Hematopoietic multipotent progenitor cell treated with erythropoietin and hydrocortisone succinate and interleukin-3 and kit ligand, for 8 days (in vitro differentiated cells): ENCODE measurements at regions not wholly inside any gene's neighbourhood (a gene's known extent, or its start where the extent isn't known, plus 50 kb on each side); places are given as distances from the start of the nearest gene placed in this dataset.

Experiments
- DNase-seq: peaks from one replicate; pipeline ENCODE4 v3.0.0-alpha.2; 2015

DNA sequence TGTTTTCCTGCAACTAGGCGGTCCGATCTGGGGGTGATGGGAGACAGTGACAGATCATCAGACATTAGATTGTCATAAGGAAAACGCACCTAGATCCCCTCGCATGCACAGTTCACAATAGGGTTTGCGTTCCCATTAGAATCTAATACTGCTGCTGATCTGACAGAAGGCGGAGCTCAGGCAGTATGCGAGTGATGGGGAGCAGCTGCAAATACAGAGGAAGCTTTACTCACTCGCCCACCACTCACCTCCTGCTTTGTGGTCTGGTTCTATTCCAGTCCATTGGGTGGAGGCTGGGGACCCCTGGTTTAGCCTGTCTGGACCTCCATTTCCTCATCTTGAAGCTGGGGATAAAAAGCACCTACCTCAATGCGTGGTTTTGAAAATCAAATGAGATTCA is 437.5 kb upstream of the PROK2 start:
- DNase-seq = no peak

DNA sequence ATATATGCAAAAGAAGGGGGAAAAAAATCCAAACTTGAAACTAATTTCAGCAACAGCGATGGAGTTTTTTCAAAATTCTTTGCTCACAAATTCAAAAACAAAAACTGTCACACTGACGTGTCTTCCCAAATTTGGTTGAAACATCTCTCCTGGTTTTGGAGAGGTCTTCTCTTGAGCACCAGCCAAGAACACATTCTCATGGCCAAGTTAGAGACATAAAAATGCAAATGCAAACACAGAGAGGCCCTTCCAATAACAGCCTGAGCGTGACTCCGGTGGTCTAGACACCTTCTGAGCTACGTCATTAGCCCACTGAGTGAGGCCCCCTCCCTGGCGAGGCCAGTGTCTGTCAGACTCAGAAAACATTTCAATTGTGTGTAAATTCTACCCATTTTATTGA is 436.0 kb upstream of the PROK2 start:
- DNase-seq = no peak

DNA sequence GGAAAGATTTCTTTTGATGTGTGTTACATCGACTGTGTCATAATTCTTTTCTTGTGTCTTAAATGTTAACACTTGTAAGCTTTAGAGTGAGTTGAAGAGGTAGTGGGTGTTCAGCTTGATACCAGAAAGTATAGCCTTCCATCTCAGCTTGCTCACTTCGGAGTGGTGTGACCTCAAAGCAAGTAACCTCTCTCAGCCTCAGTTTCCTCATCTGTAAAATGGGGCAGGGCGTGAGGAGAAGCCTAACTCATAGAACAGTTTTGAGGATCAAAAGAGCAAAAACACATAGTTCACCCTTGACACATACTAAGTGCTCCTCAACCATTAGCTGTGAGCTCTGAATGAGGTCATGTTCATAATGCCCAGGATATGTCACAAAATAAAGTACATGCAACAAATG is 434.8 kb upstream of the PROK2 start:
- DNase-seq = no peak

DNA sequence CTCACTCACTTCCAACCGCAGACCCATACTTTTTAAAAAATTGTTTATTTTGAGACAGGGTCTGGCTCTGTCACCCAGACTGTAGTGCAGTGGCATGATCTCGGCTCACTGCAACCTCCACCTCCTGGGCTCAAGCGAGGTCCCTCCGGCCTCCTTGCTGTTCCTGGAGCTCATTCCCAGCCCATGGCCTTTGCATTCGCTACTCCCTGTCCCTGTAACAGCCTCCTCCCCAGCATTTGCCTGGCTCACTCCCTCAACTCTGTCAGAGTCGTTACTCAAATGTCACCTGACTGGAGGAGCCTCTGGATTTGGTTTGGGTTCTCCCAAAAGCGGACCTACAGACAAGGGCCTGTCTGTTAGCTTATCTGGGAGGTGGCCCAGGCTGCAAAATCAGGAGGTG is 432.6 kb upstream of the PROK2 start:
- DNase-seq = no peak

DNA sequence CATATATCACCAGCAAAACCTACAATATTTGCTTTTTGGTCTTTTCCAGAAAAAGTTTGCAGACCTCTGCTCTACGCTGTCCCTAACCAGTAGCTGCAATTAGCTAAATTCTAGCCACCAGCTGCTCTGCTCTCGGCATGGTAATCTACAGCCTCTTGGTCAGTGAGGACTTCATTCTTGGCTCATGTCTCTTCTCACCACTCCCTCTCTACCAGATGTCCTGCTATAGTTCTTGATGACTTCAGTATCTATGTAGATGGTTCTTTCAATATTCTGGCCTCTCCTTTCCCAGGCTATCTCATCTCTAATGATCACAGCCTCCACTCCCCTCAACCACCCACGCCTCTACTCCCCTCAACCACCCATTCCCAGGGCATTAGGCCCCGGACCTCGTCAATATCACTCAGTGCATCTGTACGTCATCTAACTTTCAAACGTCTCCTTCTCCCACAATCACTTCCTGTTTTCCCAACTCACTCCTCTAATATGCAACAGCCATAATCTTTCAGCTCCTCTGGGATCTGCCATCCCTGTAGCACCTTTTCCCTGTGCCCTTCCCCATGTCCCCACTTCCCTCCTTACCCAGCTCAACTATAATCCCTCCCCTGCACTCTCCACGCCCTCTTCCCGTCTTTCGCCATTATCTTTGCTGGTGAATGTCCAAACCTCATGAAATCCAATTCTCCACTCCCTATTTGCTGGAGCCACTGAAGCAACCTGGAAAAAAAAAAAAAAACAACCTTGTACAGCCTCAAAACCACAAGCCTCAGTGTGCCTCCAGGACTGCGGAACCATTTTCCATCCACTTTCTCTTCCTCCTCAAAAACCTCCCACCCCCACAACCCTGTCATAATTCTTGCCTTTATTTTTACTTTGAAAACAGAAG is 429.4 kb upstream of the PROK2 start:
- DNase-seq = no peak

DNA sequence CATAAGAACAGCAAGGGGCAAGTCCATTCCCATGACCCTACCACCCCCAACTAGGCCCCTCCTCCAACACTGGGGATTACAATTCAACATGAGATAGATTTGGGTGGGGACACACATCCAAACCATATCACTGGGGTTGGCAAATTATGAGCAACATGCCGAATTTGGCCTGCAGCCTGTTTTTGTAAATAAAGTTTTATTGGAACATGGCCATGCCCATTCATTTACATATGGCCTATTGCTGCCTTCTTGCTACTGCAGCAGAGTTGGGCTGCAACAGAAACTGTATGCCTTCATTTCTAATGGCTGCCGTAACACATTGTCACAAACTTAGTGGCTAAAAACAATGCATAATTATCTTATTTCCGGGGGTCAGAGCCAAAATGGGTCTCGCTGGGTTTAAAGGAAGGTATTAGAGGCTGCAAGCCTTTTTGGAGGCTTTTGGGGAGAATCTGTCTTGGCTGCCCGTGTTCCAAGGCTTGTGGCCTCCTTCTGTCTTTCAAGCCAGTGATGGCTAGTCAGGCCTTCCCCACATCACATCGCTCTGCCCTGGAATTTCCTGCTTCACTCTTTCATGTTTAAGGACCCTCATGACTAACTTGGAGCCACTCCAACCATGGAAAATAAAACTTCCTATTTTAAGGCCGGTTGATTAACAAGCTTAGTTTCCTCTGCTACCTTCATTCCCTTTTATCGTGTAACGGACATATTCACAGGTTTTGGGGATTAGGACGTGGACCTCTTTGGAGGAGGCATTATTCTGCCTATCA is 428.5 kb upstream of the PROK2 start:
- DNase-seq = no peak

DNA sequence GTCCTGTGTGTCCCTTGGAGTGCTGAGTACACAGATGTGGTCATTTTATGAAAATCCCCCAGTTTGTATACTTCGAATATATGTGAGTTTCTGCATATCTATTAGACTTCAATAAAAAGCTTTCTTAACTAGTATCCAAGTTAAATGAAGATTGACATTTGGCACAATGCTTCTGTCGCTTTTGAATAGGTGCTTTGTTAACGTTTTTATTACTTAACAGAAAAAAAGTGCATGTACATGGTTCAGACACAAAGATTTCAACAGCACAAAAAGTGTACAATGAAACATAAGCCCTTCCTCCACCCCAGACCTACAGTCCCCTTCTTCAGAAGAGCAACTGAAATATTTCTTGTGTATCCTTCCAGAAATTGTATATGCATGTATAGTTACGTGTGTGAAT is 427.4 kb upstream of the PROK2 start:
- DNase-seq = no peak

DNA sequence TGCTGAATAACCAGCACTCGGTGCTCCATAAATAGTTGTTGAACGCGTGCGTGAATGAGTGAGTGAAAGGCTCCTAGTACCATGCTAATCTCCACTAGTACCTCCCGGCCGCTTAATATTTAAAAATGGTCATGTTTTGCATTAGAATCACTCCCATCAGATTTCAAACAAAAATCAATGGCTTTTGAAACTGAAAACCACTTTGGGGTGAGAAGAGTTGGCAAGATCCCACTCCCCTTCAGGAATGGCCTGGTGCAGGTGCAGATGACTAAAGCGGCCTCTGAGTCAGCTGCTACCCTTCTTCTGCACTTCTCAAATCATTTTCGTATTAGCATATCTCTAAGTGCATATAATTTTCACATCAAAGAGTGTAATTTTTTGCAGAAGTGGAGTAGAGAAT is 425.3 kb upstream of the PROK2 start:
- DNase-seq = no peak

DNA sequence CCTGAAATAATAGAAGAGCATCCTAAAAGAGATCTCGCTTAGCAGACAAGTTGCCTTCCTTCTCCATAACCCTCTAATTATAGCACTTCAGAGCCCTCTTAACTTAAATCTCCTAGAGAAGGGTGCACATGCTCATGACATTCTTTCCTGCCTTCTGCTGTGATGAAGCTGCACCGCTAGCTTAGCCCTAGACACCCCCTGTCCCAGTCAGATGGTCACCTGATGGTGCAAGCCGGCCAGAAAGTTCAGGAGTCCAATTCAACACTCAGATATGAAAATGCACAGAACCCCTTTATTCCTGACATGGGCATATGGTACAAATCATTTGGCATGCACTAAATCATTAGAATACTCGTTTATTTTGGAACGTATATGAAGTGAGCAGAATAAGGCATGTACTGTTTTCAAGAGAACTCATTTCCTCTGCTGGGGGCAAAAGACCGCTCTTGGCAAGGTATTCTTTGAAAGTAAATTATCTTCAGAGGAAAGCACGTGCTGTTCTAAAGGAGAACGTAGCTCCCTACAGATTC is 420.4 kb upstream of the PROK2 start:
- no peak for DNase-seq

DNA sequence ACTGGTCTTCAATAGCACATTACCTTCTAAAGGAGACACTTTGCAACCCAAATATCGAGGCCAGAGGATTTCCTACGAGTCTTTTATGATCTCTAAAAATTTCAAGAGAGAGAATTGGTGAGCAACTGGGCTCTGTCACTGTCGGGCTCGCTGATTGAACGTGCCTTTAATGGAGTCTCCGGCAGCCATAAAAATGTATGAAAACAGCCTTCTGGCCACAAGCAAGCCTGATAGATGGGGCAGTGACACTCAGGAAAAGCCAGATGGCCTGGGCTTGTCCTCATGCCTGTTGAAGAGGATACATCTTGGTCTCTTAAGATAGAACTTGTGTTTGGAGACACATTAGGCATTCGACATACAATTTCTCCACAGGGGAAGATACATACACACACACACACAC is 419.5 kb upstream of the PROK2 start:
- DNase-seq = no peak

DNA sequence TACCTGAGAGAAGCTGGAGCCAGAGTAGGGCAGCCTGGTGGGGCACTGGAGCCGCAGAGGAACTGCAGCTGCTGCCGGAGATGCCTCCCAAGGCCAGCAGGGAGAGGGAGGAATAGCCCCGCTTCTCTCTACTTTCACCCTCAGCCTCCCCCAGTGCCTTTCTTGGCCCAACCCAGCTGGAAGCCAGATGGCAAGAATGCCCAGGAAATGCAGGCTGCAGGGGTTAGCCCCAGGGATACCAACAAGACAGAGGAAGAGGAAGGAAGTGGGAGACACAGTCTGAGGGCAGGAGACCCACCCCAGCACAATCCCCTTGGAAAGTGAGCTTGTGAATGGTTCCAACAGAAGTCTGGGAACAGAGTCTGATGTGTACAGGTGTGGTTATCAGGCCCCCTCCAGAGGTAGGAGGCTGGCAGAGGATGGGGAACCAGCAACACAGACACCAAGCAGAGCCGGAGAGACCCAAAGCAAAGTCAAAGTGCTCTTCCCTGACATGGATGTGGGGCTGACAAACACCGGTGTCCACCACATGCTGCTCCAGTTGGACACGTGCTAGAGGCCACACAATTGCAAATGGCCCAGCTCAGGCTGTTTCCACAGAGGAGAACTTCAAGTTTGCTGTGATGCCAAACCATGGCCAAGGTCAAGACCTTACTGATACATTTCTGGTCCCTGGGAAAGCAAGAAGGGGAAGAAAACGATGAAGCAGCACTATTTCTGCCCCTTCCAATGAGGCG is 418.8 kb upstream of the PROK2 start:
- DNase-seq = no peak

DNA sequence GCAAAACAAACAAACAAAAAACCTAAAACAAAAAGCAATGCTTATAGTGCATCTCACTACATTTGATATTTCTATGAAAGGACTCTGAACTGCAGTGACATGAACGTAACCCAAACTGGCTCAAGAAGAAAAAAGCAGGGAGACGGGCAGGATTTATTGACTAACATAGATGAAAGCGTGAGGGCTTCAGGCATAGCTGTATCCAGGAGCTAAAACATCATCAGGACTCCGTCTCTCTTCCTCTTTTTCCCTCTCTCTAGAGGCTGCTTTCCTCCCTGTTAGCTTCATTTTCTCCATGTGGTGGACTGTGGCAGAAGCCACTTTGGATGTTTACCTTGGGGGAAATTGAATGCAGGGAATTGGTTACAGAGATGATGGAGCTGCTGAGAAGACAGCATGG is 418.2 kb upstream of the PROK2 start:
- no peak for DNase-seq

DNA sequence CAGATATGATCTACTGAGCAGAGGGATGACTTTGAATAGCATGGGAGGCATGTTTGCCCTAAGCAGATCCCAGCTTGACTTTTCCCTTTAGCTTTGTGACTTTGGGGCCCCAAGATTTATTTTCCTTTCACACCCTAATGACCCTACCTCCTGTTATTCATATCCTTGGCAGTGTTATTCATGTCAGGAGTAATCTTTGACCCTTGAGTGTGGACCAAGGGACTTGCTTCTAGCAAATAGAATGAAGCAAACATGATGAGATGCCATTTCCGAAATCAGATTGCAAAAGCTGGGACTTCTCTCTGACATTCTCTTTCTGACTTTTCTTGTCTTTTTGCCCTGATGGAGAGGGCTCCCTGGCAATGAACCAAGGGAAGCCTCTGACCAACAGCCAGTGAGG is 415.4 kb upstream of the PROK2 start:
- DNase-seq = no peak

DNA sequence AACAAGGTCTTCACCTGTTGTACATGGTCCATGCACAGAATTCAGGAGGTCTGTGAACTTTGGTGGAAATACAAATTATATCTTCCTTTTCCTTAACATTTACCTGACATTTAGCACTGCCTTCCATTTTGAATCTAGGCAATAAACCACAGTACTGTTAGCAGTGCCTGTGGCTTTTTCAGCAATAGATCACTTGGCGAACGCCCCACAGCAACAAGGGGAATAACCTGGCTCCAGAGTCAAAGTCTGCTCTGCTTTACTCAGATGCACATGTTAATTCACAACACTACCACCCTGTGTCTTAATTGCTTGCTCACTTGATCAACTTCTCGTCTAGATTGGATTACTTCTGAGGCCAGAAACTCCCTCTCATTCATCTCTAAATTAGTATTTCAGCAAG is 414.6 kb upstream of the PROK2 start:
- no peak for DNase-seq

DNA sequence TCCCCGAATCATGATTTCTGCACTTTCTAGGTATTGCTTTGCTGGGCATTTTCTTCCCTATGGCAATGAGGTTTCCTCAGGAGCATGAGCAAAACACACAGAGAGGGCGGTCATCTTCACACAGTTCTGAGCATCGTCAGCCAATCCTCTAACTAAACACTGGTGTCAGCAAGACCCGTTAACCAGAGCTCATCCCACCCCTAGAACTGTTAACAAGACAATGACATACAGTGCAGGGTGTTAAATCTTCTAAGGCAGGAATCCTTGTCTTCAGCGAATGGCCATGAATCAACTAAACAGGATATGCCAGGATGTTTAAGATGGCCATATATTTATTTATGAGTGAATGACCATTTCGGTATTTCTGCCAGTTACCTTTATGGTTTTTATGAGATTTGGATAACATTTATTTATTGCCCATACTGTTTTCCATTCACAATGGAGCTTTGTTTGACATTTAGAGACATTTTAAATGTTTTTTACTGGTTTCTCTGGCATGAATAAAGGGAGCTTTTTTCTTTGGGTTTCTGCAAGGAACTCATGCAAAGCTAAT is 411.5 kb upstream of the PROK2 start:
- no peak for DNase-seq

DNA sequence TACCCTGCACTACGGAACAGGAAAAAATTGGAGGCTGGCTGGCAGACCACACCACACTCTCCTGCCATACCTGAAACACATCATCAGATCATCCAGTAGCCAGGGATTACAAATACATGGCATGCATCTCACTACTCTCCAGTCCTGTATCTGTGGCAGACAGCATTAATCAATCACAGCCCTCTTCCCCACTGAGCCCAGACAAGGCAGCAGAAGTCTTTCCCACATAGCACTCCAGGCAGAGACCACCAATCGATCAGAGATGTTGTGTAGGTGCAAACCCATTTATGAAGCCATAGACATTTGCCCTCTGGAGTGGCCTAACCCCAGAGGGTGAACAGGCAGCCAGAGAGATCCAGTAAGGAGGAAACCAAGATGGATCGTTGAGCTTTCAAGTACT is 410.9 kb upstream of the PROK2 start:
- DNase-seq = no peak

DNA sequence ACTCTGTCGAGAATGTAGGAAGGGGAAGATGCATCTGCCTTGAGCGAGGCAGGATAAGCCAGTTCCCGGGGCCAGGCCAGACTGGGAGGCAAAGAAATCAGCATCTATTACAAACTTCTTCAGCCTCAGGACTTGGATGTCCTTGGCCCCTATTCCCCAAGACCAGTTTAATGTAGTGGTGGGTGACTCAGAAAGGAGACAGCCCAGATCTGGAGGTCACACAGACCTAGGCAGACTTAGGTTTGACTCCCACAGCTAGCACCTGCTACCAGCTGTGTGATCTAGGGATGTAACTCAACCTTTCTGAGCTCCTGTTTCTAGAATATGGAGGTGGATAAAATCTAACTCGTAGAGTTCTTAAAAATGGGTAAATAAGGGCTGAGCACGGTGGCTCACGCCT is 409.5 kb upstream of the PROK2 start:
- DNase-seq = no peak

DNA sequence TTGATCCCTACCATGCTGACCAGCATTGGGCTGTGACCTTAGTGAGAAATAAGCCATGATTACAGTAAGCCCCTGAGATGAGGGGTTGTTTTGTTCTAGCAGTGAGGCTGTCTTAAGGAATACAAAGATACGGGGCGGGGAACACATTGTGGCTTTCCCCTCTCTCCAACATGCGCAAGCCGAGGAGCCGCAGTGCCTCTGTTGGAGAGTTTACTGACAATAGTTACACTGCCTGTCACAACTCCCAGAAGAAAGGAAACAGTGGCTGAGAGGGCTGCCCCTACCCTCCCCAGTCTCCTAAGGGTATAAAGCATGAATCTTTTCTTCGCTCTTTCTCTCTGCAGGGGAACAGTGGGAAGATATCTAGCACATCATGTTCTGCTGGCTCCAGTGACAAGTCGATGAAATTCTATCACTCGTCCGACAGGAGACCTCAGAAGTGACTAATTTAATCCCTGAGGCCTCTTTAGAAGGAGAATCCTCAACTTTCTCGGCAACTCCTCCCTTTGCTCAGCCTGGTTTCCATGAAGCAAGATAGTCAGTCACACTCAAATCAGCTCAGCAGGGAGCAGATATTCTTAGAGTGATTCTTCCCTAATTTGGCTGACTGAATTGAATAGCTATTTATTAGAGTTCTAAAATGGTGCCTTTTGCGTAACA is 409.0 kb upstream of the PROK2 start:
- no peak for DNase-seq

DNA sequence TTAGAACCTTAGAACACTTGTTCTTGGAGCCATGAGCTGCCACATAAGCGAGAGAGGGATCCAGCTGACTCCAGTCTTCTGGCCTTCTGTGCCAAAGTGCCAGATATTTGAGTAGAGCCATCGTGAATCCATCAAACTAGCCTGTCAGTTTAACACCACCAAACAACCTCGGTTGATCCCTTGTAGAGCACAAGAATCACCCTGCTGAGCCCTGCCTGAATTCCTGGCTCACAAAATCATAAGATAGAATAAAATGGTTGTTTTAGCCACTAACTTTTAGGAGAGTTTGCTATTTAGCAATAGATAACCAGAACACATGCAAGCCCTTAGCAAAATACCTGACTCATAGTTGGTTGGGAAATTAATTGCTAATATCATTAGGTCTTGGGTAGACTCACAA is 407.6 kb upstream of the PROK2 start:
- DNase-seq = no peak

DNA sequence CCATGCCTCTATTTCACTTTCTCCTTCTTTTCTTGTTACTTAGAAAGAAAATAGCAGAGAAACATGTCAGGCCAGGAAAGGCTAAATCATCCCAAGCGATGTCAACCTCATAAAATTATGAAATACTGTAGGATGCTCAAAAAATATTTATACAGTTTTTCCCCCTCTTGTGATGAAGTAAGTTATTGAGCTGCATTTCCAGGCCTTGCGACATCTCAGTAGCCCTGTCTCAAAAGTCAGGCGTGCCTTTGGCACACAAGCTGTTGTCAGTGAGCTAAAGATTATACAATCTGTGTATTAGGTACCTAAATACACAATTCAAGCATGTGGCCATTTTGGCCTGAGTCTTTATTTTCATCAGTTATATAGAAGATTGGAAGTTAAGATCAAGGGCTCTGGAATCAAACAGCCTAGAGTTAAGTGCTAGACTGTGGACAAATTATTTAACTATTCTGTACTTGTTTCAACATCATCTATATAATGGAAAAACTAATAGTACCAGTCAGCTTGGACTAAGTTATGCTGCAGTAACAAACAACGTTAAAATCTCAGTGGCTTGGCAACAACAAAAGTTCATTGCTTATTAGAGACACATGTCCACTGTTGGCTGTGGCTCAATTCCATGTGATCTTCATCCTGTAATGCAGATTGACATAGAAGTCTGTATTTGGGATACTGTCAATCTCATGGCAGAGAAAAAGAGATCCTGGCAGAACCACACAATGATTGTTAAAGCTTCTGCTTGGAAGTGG is 406.4 kb upstream of the PROK2 start:
- no peak for DNase-seq

DNA sequence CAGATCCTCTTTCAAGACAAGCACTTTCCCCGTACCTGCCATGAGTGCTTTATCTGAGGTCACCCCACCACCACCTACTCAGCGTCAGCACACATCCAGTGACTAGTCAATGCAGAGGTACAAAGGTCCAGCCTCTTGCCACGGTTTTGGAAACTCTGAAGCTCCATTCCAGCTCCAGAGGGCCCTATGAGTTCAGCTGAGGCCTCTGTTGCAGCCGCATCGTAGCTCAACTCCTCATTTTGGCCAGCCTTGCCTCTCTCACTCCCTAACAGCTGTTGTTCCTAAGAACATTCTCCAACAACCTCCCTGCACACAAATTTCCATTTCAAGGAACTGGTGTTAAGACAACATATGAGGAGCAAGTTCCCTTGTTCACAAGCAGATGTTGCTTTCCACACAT is 405.1 kb upstream of the PROK2 start:
- no peak for DNase-seq

DNA sequence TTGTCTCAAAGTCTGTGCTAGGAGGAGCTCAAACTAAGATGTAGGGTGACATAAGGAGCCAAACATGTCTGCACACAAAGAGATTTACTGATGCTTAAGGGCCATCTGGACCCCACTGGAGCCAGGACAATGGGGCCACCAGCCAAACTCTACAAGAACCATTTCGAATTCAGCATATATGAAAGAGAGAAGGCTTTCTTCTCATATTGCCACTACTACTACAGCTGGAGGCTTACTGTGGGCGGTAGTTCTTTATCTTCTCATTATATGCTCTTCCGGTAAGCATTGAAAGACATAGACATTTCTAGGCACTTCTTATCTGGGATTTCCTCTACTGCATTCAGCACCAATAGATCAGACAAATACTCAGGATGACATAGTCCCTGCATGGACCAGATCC is 404.4 kb upstream of the PROK2 start:
- DNase-seq = no peak
